KOPT-K1 (cell line): ENCODE measurements at regions not wholly inside any gene's neighbourhood (a gene's known extent, or its start where the extent isn't known, plus 50 kb on each side); places are given as distances from the start of the nearest gene placed in this dataset.

Source experiments
- H3K27ac ChIP-seq: fragments of 200-600 bp; sonication (generic); 2 replicates; pipeline ENCODE4 v1.5.1; 2016; ENCODE audit warnings: antibody characterized with exemption, mild to moderate bottlenecking, low read depth, low read length; ENCODE audit not compliant: poor library complexity, severe bottlenecking
- H3K36me3 ChIP-seq: fragments of 200-600 bp; sonication (generic); 2 replicates; pipeline ENCODE4 v1.5.1; 2017; ENCODE audit warnings: antibody characterized with exemption, mild to moderate bottlenecking, low read length, moderate library complexity; ENCODE audit not compliant: insufficient read depth
- H3K9me3 ChIP-seq: fragments of 200-600 bp; sonication (generic); 2 replicates; pipeline ENCODE4 v1.5.1; 2017; ENCODE audit warnings: antibody characterized with exemption, low read length, mild to moderate bottlenecking; ENCODE audit not compliant: insufficient read depth, poor library complexity, severe bottlenecking

- H3K36me3 ChIP-seq = no peaks in the 10 kb centered on the region
- H3K9me3 ChIP-seq = no peaks in the 10 kb centered on the region
- no peak overlapping the region for H3K27ac ChIP-seq
These were observed 160.3 kb downstream of the PTEN start for GRCh38 chr10:88023676-88024075.

- H3K27ac ChIP-seq = no peak overlapping the region
- H3K9me3 ChIP-seq = no peaks in the 10 kb centered on the region
- H3K36me3 ChIP-seq = no peaks in the 10 kb centered on the region
These were observed 162.6 kb downstream of the PTEN start for GRCh38 chr10:88026031-88026430.

- Histone ChIP-seq H3K9me3 (no peaks in the 10 kb centered on the region), H3K27ac (peak overlapping the region; percentile 83), H3K36me3 (no peaks in the 10 kb centered on the region)
These were observed 164.1 kb downstream of the PTEN start for GRCh38 chr10:88027570-88027969.

DNA sequence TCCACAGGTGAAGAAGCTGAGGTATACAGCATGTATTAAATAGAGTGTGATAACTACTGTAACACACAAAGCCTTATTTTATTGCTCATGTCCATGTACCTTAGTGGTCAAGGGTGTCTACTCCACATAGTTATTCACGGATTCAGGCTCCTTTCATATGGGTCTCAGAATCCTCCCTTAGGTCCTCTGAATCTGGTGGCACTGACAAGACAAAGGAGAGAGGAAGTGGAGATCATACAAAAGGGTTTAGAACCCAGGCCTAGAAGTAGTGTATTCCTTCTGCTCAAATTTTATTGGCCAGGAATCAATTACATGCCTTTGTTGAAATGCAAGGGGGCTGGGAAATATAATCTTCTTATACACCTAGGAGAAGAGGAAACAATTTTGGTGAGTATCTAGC, 164.6 kb downstream of the PTEN start:
- Histone ChIP-seq H3K36me3 (no peaks in the 10 kb centered on the region), H3K27ac (peak overlapping the region; percentile 83), H3K9me3 (no peaks in the 10 kb centered on the region)

GRCh38 chr10:88028654-88029053, 165.2 kb downstream of the PTEN start:
- Histone ChIP-seq H3K36me3 (no peaks in the 10 kb centered on the region), H3K9me3 (no peaks in the 10 kb centered on the region), H3K27ac (peak overlapping the region; percentile 83)

DNA sequence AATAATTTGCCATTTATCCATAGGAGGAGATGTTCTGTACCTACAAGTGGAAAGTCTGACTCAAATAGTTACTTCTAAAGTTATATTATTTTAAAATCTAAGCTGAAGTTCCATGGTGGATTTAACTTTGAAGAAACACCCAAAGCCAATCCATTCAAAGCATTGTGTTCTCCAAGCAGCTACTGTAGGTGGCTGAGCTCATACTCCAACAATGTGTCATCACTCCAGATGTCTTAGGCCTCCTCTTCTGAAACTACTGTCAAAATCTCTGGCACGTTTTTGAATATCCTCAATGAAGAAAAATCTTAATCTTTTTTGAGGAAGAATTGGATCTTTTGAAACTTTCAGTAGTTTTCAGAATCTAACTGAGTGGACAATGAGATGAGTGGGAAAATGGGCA, 169.1 kb downstream of the PTEN start:
- Histone ChIP-seq H3K9me3 (no peaks in the 10 kb centered on the region), H3K36me3 (no peaks in the 10 kb centered on the region), H3K27ac (peak overlapping the region; percentile 57)

DNA sequence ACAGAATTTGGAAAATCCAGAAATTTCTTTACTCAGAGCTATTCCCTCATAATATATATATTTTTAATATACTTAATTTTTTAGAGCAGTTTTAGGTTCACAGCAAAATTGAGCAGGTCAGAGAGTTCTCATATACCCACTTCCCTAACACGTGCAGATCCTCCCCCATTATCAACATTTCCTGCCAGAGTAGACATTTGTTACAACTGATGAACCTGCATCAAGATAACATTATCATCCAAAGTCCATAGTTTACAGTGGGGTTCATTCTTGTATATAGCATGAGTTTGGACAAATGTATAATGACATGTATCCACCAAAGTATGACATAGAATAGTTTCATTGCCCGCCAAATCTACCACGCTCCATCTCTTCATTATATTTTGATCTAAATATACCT, 170.0 kb downstream of the PTEN start:
- Histone ChIP-seq H3K27ac (peak overlapping the region; percentile 57), H3K36me3 (no peaks in the 10 kb centered on the region), H3K9me3 (no peaks in the 10 kb centered on the region)

- Histone ChIP-seq H3K9me3 (no peaks in the 10 kb centered on the region), H3K27ac (peak overlapping the region; percentile 57), H3K36me3 (no peaks in the 10 kb centered on the region)
These were observed 170.4 kb downstream of the PTEN start for GRCh38 chr10:88033793-88034192.

GRCh38 chr10:88036126-88036525, 172.7 kb downstream of the PTEN start:
- Histone ChIP-seq H3K36me3 (no peaks in the 10 kb centered on the region), H3K9me3 (no peaks in the 10 kb centered on the region), H3K27ac (peak overlapping the region; percentile 81)

DNA sequence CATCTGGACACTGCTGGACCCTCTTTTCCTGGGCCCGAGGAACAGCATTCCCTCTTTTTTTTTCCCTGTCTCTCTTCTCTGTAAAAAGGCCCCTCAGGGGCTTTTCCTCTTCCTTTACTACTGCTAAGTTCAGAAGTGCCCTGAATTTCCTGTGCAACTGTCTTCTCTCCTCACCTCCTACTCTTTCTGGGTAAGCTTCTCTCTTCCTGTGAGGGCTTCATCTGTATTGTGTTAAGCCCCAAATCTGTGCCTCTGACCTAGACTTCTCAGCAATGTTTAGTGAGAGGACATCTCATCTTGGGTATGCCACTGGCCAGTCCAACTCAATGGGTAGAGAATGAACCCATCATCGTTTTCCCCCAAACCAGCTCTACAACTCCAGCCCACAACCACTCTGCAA, 174.2 kb downstream of the PTEN start:
- H3K9me3 ChIP-seq = no peaks in the 10 kb centered on the region
- H3K36me3 ChIP-seq = no peaks in the 10 kb centered on the region
- H3K27ac ChIP-seq = peak overlapping the region; percentile 81

DNA sequence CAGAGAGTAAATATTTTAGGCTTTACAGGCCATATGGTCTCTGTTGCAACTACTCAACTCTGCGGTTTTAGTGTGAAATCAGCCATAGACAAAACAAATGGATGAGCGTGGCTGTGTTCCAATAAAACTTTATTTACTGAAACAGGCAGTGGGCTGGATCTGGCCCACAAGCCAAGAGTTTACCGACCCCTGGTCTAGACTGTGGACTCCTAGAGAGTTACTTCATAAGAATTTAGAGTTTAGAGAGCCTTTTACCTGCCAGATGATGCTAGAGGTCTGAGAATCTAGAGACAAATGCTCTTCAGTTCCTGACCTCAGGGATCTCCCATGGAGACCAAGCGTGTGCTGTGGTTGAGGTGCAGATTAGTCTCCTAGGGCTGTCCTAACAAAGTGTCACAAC, 174.8 kb downstream of the PTEN start:
- no peaks in the 10 kb centered on the region for H3K36me3 ChIP-seq
- no peaks in the 10 kb centered on the region for H3K9me3 ChIP-seq
- peak overlapping the region; percentile 81 for H3K27ac ChIP-seq

DNA sequence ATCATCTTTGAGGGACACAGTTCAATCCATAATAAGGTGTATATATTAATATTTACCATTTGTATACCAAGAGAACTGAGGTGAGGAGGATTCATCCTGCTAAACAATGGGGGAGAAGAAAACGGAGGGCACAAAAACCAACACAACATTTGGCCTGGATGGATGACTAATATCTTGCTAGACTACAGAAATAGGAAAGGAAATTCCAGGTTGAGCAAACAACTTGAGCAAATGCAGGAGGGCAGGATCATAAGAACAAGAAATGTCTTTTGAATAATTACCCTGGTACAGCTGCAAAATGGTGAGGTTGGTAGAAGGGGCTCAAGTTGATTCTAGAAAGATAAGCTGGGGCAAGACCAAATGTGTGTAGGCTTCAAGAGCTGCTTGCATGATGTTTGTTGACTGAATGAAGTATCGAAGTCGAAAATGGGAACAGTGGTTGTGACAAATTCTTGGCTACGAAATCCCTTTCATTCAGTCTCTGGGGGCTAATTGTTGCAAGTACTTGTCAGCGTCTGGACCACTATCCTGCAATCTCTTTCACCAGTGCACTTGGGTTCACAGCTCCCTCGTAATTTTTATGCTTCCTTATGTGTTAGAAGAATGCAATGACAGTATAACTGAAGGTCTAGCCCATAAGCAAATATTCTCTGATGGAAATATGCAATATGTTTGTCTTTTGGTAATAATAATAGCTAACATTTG, 176.2 kb downstream of the PTEN start:
- Histone ChIP-seq H3K36me3 (no peaks in the 10 kb centered on the region), H3K27ac (peak overlapping the region; percentile 21), H3K9me3 (no peaks in the 10 kb centered on the region)

DNA sequence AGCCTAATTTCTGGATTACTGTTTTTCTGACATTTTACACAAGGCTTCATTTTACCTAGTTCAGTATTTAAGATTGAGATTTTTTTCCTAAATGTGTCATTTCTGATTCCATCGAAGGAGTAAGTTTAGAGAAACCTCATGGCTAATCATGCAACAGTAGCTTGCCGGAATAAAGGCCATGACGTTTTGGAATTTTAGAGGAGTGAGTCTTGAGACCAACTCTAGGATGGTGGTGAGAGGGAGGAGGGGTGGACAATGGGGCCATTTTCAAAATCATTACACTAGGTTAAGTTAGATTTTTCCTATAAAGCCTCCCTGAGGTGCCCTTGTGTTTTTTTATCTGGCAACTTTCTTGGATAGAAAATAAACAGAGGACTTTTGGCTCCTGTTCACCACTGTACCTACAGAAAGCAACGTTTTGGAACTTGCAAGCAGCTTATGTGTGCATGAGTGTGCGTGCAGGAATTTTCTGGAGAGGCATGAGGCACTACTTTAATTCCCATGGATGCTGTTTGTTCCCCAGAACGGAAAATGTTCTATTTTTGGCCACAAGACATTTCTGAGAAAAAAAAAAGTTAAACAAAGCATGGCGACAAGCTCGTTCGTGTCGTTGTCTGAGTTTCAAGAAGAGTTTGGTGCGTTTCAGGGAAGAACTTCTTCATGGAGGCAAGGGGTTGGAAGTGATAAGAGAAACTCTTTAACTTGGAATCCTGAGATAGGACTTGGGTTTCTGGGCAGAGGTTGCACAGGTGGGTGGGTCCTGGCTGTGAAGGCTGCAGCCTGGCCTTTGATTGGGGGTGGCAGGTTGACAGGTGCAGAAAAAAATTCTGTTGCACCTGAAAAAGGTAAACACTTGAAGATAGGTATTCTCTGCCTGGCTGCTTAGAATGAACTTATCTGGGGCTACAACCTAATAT, 178.1 kb downstream of the PTEN start:
- peak overlapping the region; percentile 97 for H3K27ac ChIP-seq
- no peaks in the 10 kb centered on the region for H3K9me3 ChIP-seq
- no peaks in the 10 kb centered on the region for H3K36me3 ChIP-seq

DNA sequence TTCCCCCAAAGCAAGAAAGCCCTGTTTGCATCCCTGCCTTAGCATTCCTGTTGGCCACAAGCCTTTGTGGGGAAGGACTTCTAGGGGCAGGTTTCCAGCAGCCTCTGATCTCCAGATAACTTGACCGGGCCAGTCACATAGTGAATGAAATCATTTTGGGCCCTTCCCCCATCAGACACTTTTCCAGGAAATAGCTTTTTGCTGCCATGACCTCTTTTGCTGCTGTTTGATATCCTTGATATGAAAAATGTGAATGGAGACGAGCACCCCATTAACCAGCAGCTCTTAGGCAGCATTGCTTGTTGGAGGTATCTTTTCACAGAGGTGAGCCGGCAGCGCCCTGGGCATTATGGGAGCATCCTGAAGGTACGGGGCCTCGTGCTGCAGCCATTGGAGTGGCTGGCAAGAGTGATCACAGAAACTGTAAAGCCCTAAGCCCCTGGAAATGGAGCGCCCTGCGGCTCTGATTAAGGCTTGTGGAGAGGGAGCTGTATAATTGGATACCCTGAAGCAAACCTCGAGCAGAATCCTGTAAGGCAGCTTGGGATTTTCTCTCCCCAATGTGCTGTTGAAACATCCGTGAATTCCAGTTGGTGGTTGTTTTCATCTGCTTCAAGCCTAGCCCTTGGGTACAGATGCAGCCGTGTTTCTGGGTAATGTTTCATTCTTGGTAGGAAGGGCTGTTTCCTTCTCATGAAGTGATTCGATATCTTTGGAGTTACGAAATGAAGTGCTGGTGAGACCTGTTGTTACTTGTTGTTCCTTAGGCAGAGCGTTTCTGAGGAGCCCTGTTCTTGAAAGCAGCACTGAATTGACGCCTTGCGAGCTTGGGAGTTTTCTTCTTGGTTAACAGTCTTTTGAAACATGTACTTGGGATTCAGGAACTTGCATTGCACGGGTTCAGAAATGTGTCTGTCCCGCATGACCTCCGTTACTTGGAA, 179.0 kb downstream of the PTEN start:
- Histone ChIP-seq H3K9me3 (no peaks in the 10 kb centered on the region), H3K36me3 (no peaks in the 10 kb centered on the region), H3K27ac (peak overlapping the region; percentile 97)

DNA sequence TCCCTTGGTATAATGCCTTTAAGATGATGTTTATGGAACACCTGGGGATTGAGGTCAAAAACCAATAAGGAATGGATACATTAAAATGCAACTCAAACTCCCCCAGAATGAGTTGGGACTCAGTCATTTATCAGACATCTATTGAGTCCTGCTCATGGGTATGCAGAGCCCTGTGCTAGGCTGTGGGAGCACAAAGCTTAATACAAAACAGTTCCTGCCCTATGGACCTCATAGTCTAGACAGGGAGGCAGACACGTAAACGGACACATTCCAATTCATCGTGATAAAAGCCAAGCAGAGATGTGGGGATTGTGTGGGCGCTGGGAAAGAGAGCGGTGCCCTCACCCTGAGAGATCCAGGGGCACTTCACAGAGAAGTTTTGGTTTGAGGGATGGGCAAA, 181.7 kb downstream of the PTEN start:
- H3K9me3 ChIP-seq = no peaks in the 10 kb centered on the region
- H3K36me3 ChIP-seq = no peaks in the 10 kb centered on the region
- peak overlapping the region; percentile 97 for H3K27ac ChIP-seq
